ENCODE measurements at regions not wholly inside any gene's neighbourhood (a gene's known extent, or its start where the extent isn't known, plus 50 kb on each side); places are given as distances from the start of the nearest gene placed in this dataset.
"Not testable (repeated sequence)": the region's sequence is repeated elsewhere in the genome, so short reads cannot be mapped to it uniquely, and the experiment has no call there.

- DNase-seq (ENCODE audit: low read depth): no peak
Measured at GRCh38 chr20:16864069-16864468, 115.9 kb downstream of the OTOR start.

GRCh38 chr20:16864963-16865362 is 116.8 kb downstream of the OTOR start:
- no peak for DNase-seq (ENCODE audit: low read depth)

- DNase-seq (ENCODE audit: low read depth): no peak
Measured at GRCh38 chr20:16865406-16865805, 117.2 kb downstream of the OTOR start.

GRCh38 chr20:16873124-16873523 is 125.0 kb downstream of the OTOR start:
- not testable (repeated sequence) for DNase-seq (ENCODE audit: low read depth)

GRCh38 chr20:16877053-16877554 is 128.9 kb downstream of the OTOR start:
- no peak for DNase-seq (ENCODE audit: low read depth)

- DNase-seq (ENCODE audit: low read depth): no peak
Measured at GRCh38 chr20:16885746-16886145, 137.6 kb downstream of the OTOR start.

GRCh38 chr20:16898433-16898832 is 150.3 kb downstream of the OTOR start:
- peak; percentile 23 for DNase-seq (ENCODE audit: low read depth)

GRCh38 chr20:16902662-16903061 is 154.5 kb downstream of the OTOR start:
- DNase-seq (ENCODE audit: low read depth): no peak

GRCh38 chr20:16904751-16905150 is 156.6 kb downstream of the OTOR start:
- no peak for DNase-seq (ENCODE audit: low read depth)

- DNase-seq (ENCODE audit: low read depth): no peak
Measured at GRCh38 chr20:16914277-16914676, 166.1 kb downstream of the OTOR start.

- no peak for DNase-seq (ENCODE audit: low read depth)
Measured at GRCh38 chr20:16916165-16916564, 168.0 kb downstream of the OTOR start.

- no peak for DNase-seq (ENCODE audit: low read depth)
Measured at GRCh38 chr20:16917636-16918035, 169.5 kb downstream of the OTOR start.

GRCh38 chr20:16918366-16918765 is 170.2 kb downstream of the OTOR start:
- DNase-seq (ENCODE audit: low read depth): no peak

- DNase-seq (ENCODE audit: low read depth): no peak
Measured at GRCh38 chr20:16919841-16920240, 171.7 kb downstream of the OTOR start.

GRCh38 chr20:16922834-16923233 is 174.7 kb downstream of the OTOR start:
- peak; percentile 88 for DNase-seq (ENCODE audit: low read depth)

- no peak for DNase-seq (ENCODE audit: low read depth)
Measured at GRCh38 chr20:16926626-16927430, 178.7 kb downstream of the OTOR start.

GRCh38 chr20:16929756-16930155 is 181.6 kb downstream of the OTOR start:
- peak; percentile 36 for DNase-seq (ENCODE audit: low read depth)

- DNase-seq (ENCODE audit: low read depth): no peak
Measured at GRCh38 chr20:16930656-16931055, 182.5 kb downstream of the OTOR start.

- no peak for DNase-seq (ENCODE audit: low read depth)
Measured at GRCh38 chr20:16939051-16939450, 190.9 kb downstream of the OTOR start.

- DNase-seq (ENCODE audit: low read depth): no peak
Measured at GRCh38 chr20:16940701-16941100, 192.5 kb downstream of the OTOR start.

GRCh38 chr20:16942051-16942450 is 193.9 kb downstream of the OTOR start:
- no peak for DNase-seq (ENCODE audit: low read depth)

GRCh38 chr20:16942756-16943155 is 194.6 kb downstream of the OTOR start:
- DNase-seq (ENCODE audit: low read depth): no peak

- no peak for DNase-seq (ENCODE audit: low read depth)
Measured at GRCh38 chr20:16944745-16945144, 196.6 kb downstream of the OTOR start.

- DNase-seq (ENCODE audit: low read depth): no peak
Measured at GRCh38 chr20:16945619-16946018, 197.5 kb downstream of the OTOR start.
